ENCODE measurements at regions not wholly inside any gene's neighbourhood (a gene's known extent, or its start where the extent isn't known, plus 50 kb on each side); places are given as distances from the start of the nearest gene placed in this dataset.

- Histone ChIP-seq H3K23ac (ENCODE audit: low read depth, low read length, poor library complexity) (no peak overlapping the region), H3K27ac (replicated peaks; ENCODE audit: low read length) (no peak overlapping the region), H2BK120ac (ENCODE audit: low read depth, low read length) (no peak overlapping the region), H3K27me3 (ENCODE audit: control insufficient read depth in 3 of 3, insufficient read depth in 3 of 3, low read depth in 1 of 3, low read length in 3 of 3) (no peaks in the 10 kb centered on the region), H3K79me1 (ENCODE audit: low read depth, low read length) (no peaks in the 10 kb centered on the region), H3K36me3 (replicated peaks in 1 of 2; ENCODE audit: control insufficient read depth in 2 of 2, insufficient read depth in 2 of 2, low read length in 2 of 2) (peaks cover 0 to 67% of the 10 kb centered on the region in 2 donors), H2AK5ac (ENCODE audit: low read depth, low read length) (no peak overlapping the region), H2BK12ac (ENCODE audit: low read length) (no peak overlapping the region), H4K91ac (ENCODE audit: low read depth, low read length, poor library complexity) (no peak overlapping the region), H2BK5ac (ENCODE audit: low read length) (no peak overlapping the region), H2BK15ac (ENCODE audit: low read length) (no peak overlapping the region), H3K4ac (ENCODE audit: low read length) (no peak overlapping the region), H2AFZ (ENCODE audit: low read length) (no peak overlapping the region), H3K4me1 (ENCODE audit: control insufficient read depth in 2 of 2, insufficient read depth in 1 of 2, low read depth in 1 of 2, low read length in 2 of 2) (no peaks in the 10 kb centered on the region), H3K4me3 (ENCODE audit: low read length in 2 of 2) (no peak overlapping the region), H3K4me2 (ENCODE audit: insufficient read depth, low read length, poor library complexity, severe bottlenecking) (no peak overlapping the region), H3K18ac (ENCODE audit: low read length) (no peak overlapping the region), H3K14ac (ENCODE audit: low read length) (no peak overlapping the region), H4K8ac (ENCODE audit: low read depth, low read length) (no peak overlapping the region), H3K9me3 (replicated peaks in 1 of 2; ENCODE audit: control insufficient read depth in 2 of 2, insufficient read depth in 1 of 2, low read depth in 1 of 2, low read length in 2 of 2) (peaks cover 0 to 30% of the 10 kb centered on the region in 2 donors), H3K9ac (ENCODE audit: low read depth, low read length, poor library complexity) (no peak overlapping the region)
- no CpG with 5 or more reads among the region's 5 CpGs for WGBS, 2 donors (ENCODE audit: extremely low coverage in 2 of 2, insufficient read length in 2 of 2, insufficient replicate concordance in 1 of 2)
- DNase-seq (ENCODE audit: low spot score), result no peak
Measured at GRCh38 chr1:198918920-198919319, 280.1 kb downstream of the PTPRC start.

DNA sequence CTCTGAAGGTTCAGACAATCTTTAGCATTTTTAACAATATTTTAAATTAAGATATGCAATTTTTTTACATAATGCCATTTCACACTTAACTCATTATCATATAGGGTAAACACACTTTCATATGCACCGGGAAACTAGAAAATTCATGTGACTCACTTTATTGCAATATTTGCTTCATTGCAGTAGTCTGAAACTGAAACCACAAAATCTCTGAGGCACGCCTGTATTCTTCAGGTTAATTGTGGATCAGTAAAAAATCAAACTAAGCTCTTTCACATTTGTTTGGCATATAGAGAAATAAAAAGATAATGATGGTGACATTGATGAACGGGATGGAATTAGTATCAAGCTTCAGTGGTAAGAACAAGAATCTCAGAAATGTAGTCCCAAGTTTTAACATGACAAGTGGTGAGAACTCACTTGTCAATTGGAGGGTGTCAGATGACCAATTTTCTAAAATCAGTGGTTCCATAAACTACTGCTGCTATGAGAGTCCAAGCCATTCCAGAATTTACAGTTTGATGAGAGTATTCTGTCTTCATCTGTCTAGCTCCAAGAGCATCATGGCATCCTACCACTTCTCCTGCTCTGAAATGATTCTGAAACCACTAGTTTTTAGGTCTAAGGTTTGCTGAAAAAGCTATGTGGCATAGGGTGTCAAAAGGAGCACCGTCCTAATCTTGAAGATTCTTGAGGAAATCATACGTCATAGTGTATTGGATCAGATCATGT, 281.0 kb downstream of the PTPRC start:
- no peak overlapping the region for H2BK120ac ChIP-seq (ENCODE audit: low read depth, low read length)
- DNase-seq (ENCODE audit: low spot score), result no peak
- H3K79me1 ChIP-seq (ENCODE audit: low read depth, low read length), result no peaks in the 10 kb centered on the region
- no peak overlapping the region for H2AK5ac ChIP-seq (ENCODE audit: low read depth, low read length)
- no peaks in the 10 kb centered on the region for H3K27me3 ChIP-seq (ENCODE audit: control insufficient read depth in 3 of 3, insufficient read depth in 3 of 3, low read depth in 1 of 3, low read length in 3 of 3)
- no peak overlapping the region for H4K91ac ChIP-seq (ENCODE audit: low read depth, low read length, poor library complexity)
- H4K8ac ChIP-seq (ENCODE audit: low read depth, low read length), result no peak overlapping the region
- H2BK5ac ChIP-seq (ENCODE audit: low read length), result no peak overlapping the region
- no CpG with 5 or more reads among the region's 5 CpGs for WGBS, 2 donors (ENCODE audit: extremely low coverage in 2 of 2, insufficient read length in 2 of 2, insufficient replicate concordance in 1 of 2)
- H3K4me1 ChIP-seq (ENCODE audit: control insufficient read depth in 2 of 2, insufficient read depth in 1 of 2, low read depth in 1 of 2, low read length in 2 of 2), result no peaks in the 10 kb centered on the region
- no peak overlapping the region for H3K27ac ChIP-seq (replicated peaks; ENCODE audit: low read length)
- no peak overlapping the region for H2BK15ac ChIP-seq (ENCODE audit: low read length)
- no peak overlapping the region for H3K9ac ChIP-seq (ENCODE audit: low read depth, low read length, poor library complexity)
- H2BK12ac ChIP-seq (ENCODE audit: low read length), result no peak overlapping the region
- no peak overlapping the region for H3K4me2 ChIP-seq (ENCODE audit: insufficient read depth, low read length, poor library complexity, severe bottlenecking)
- no peak overlapping the region for H3K4me3 ChIP-seq (ENCODE audit: low read length in 2 of 2)
- peaks cover 0 to 60% of the 10 kb centered on the region in 2 donors for H3K36me3 ChIP-seq (replicated peaks in 1 of 2; ENCODE audit: control insufficient read depth in 2 of 2, insufficient read depth in 2 of 2, low read length in 2 of 2)
- H3K18ac ChIP-seq (ENCODE audit: low read length), result no peak overlapping the region
- H3K4ac ChIP-seq (ENCODE audit: low read length), result no peak overlapping the region
- H3K9me3 ChIP-seq (replicated peaks in 1 of 2; ENCODE audit: control insufficient read depth in 2 of 2, insufficient read depth in 1 of 2, low read depth in 1 of 2, low read length in 2 of 2), result peaks cover 0 to 30% of the 10 kb centered on the region in 2 donors
- H3K14ac ChIP-seq (ENCODE audit: low read length), result no peak overlapping the region
- no peak overlapping the region for H3K23ac ChIP-seq (ENCODE audit: low read depth, low read length, poor library complexity)
- no peak overlapping the region for H2AFZ ChIP-seq (ENCODE audit: low read length)

DNA sequence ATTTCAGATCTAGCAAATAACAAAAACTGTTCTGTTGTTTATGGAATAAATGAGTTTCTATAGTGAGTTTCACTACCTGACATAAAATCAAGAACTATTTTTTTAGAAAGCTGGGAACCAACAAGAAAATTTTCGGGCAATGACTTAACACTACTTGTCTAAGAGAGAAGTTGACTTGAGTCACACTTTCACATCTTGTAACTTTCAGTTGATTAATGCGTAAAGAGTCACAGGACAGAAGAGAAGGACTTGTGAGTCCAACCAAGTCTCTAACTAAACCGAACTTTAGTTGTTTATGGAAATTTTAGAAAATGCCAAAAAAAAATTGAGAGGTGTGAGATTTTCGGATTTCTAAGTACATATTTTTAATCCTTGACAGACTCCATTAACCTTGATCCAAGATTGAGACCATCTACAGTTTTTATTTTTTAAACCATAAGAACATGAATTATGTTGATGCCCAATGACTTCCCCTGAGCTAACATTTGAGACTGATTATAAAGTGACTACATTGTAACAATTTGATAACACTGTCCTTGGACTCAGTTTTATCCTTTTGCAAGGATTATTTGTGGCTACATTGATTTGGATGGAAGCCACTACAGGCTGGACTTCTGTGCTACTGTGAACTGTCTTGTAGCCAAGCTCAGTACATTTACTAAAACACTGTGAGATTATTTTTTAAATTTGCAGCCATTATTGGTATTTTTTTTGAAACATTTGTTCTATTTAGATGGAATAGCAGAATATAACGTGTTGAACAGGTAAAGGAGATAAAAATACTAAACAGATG, 284.0 kb downstream of the PTPRC start:
- Histone ChIP-seq H3K14ac (ENCODE audit: low read length) (no peak overlapping the region), H4K8ac (ENCODE audit: low read depth, low read length) (no peak overlapping the region), H3K79me1 (ENCODE audit: low read depth, low read length) (no peaks in the 10 kb centered on the region), H3K4me1 (ENCODE audit: control insufficient read depth in 2 of 2, insufficient read depth in 1 of 2, low read depth in 1 of 2, low read length in 2 of 2) (no peaks in the 10 kb centered on the region), H2BK5ac (ENCODE audit: low read length) (no peak overlapping the region), H3K4me2 (ENCODE audit: insufficient read depth, low read length, poor library complexity, severe bottlenecking) (no peak overlapping the region), H2AK5ac (ENCODE audit: low read depth, low read length) (no peak overlapping the region), H3K9me3 (replicated peaks in 1 of 2; ENCODE audit: control insufficient read depth in 2 of 2, insufficient read depth in 1 of 2, low read depth in 1 of 2, low read length in 2 of 2) (peaks cover 0 to 21% of the 10 kb centered on the region in 2 donors), H3K18ac (ENCODE audit: low read length) (no peak overlapping the region), H4K91ac (ENCODE audit: low read depth, low read length, poor library complexity) (no peak overlapping the region), H3K9ac (ENCODE audit: low read depth, low read length, poor library complexity) (no peak overlapping the region), H3K4me3 (ENCODE audit: low read length in 2 of 2) (no peak overlapping the region), H3K36me3 (replicated peaks in 1 of 2; ENCODE audit: control insufficient read depth in 2 of 2, insufficient read depth in 2 of 2, low read length in 2 of 2) (peaks cover 0 to 60% of the 10 kb centered on the region in 2 donors), H3K4ac (ENCODE audit: low read length) (no peak overlapping the region), H2BK15ac (ENCODE audit: low read length) (no peak overlapping the region), H2BK120ac (ENCODE audit: low read depth, low read length) (no peak overlapping the region), H3K27ac (replicated peaks; ENCODE audit: low read length) (no peak overlapping the region), H3K27me3 (ENCODE audit: control insufficient read depth in 3 of 3, insufficient read depth in 3 of 3, low read depth in 1 of 3, low read length in 3 of 3) (no peaks in the 10 kb centered on the region), H2AFZ (ENCODE audit: low read length) (no peak overlapping the region), H3K23ac (ENCODE audit: low read depth, low read length, poor library complexity) (no peak overlapping the region), H2BK12ac (ENCODE audit: low read length) (no peak overlapping the region)
- no CpG with 5 or more reads among the region's 5 CpGs for WGBS, 2 donors (ENCODE audit: extremely low coverage in 2 of 2, insufficient read length in 2 of 2, insufficient replicate concordance in 1 of 2)
- no peak for DNase-seq (ENCODE audit: low spot score)

DNA sequence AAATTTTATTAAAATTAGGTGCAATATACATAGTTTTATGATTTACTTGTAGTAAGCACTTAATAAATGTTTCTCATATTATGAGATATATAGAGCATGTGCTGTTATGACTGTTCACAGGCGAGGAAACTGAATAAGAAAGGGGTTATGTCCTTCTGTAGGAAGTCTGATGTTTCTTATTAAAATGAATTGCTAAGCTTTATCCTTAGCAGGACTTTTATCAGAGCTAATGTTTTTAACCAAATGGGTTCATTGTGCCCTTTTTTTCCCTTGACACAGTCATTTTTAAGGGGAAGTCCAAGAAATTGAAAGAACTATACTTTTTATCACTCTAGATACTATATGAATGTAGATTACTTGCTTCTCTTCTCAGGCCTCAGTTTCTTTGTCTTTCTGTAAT, 285.2 kb downstream of the PTPRC start:
- Histone ChIP-seq H3K14ac (ENCODE audit: low read length) (no peak overlapping the region), H3K18ac (ENCODE audit: low read length) (no peak overlapping the region)
- WGBS, 2 donors (ENCODE audit: extremely low coverage in 2 of 2, insufficient read length in 2 of 2, insufficient replicate concordance in 1 of 2), result no CpG with 5 or more reads among the region's 1 CpG

More for the DNA sequence above, 285.2 kb downstream of the PTPRC start:
- Histone ChIP-seq H2BK5ac (ENCODE audit: low read length) (no peak overlapping the region), H3K9ac (ENCODE audit: low read depth, low read length, poor library complexity) (no peak overlapping the region), H3K4me3 (ENCODE audit: low read length in 2 of 2) (no peak overlapping the region), H2AK5ac (ENCODE audit: low read depth, low read length) (no peak overlapping the region), H2AFZ (ENCODE audit: low read length) (no peak overlapping the region), H2BK15ac (ENCODE audit: low read length) (no peak overlapping the region), H4K91ac (ENCODE audit: low read depth, low read length, poor library complexity) (no peak overlapping the region), H3K36me3 (replicated peaks in 1 of 2; ENCODE audit: control insufficient read depth in 2 of 2, insufficient read depth in 2 of 2, low read length in 2 of 2) (peaks cover 0 to 48% of the 10 kb centered on the region in 2 donors), H3K27ac (replicated peaks; ENCODE audit: low read length) (no peak overlapping the region), H3K4ac (ENCODE audit: low read length) (no peak overlapping the region), H3K79me1 (ENCODE audit: low read depth, low read length) (no peaks in the 10 kb centered on the region), H3K23ac (ENCODE audit: low read depth, low read length, poor library complexity) (no peak overlapping the region), H3K4me2 (ENCODE audit: insufficient read depth, low read length, poor library complexity, severe bottlenecking) (no peak overlapping the region), H2BK12ac (ENCODE audit: low read length) (no peak overlapping the region), H3K4me1 (ENCODE audit: control insufficient read depth in 2 of 2, insufficient read depth in 1 of 2, low read depth in 1 of 2, low read length in 2 of 2) (peaks cover under 1 to 2% of the 10 kb centered on the region in 2 donors), H4K8ac (ENCODE audit: low read depth, low read length) (no peak overlapping the region), H3K9me3 (replicated peaks in 1 of 2; ENCODE audit: control insufficient read depth in 2 of 2, insufficient read depth in 1 of 2, low read depth in 1 of 2, low read length in 2 of 2) (peaks cover 0 to 12% of the 10 kb centered on the region in 2 donors), H2BK120ac (ENCODE audit: low read depth, low read length) (no peak overlapping the region), H3K27me3 (ENCODE audit: control insufficient read depth in 3 of 3, insufficient read depth in 3 of 3, low read depth in 1 of 3, low read length in 3 of 3) (no peaks in the 10 kb centered on the region)
- DNase-seq (ENCODE audit: low spot score), result no peak
